Effector memory CD8-positive, alpha-beta T cell (primary cell): ENCODE measurements at regions not wholly inside any gene's neighbourhood (a gene's known extent, or its start where the extent isn't known, plus 50 kb on each side); places are given as distances from the start of the nearest gene placed in this dataset.
"Not testable (repeated sequence)": the region's sequence is repeated elsewhere in the genome, so short reads cannot be mapped to it uniquely, and the experiment has no call there.

Experiments
- ATAC-seq: fragments of 150-1000 bp; cut with Tn5 transposase; replicated peaks from 2 replicates; pipeline ENCODE4 v1.10.0; 2021; ENCODE audit warnings: mild to moderate bottlenecking, moderate library complexity
- DNase-seq, 3 experiments: peaks; one replicate each; pipeline ENCODE4 v3.0.0; 2021
- H3K27ac Mint-ChIP-seq, 2 donors: one replicate each; pipeline ENCODE4 v1.8.0; 2022; ENCODE audit warnings: mild to moderate bottlenecking in 2 of 2, mixed read lengths in 2 of 2, moderate library complexity in 2 of 2
- H3K27me3 Mint-ChIP-seq, 2 donors: one replicate each; pipeline ENCODE4 v1.8.0; 2022; ENCODE audit warnings: mixed read lengths in 2 of 2
- H3K36me3 Mint-ChIP-seq: one replicate; pipeline ENCODE4 v1.8.0; 2022; ENCODE audit warnings: mild to moderate bottlenecking, moderate library complexity, mixed read lengths; ENCODE audit not compliant: insufficient read depth
- H3K4me1 Mint-ChIP-seq, 2 donors: one replicate each; pipeline ENCODE4 v1.8.0; 2022; ENCODE audit warnings: low read depth in 2 of 2, mixed read lengths in 2 of 2
- H3K4me3 Mint-ChIP-seq, 2 donors: one replicate each; pipeline ENCODE4 v1.8.0; 2022; ENCODE audit warnings: mild to moderate bottlenecking in 2 of 2, mixed read lengths in 2 of 2, moderate library complexity in 2 of 2
- H3K9me3 Mint-ChIP-seq, 2 donors: one replicate each; pipeline ENCODE4 v1.8.0; 2022; ENCODE audit warnings: mixed read lengths in 2 of 2

DNA sequence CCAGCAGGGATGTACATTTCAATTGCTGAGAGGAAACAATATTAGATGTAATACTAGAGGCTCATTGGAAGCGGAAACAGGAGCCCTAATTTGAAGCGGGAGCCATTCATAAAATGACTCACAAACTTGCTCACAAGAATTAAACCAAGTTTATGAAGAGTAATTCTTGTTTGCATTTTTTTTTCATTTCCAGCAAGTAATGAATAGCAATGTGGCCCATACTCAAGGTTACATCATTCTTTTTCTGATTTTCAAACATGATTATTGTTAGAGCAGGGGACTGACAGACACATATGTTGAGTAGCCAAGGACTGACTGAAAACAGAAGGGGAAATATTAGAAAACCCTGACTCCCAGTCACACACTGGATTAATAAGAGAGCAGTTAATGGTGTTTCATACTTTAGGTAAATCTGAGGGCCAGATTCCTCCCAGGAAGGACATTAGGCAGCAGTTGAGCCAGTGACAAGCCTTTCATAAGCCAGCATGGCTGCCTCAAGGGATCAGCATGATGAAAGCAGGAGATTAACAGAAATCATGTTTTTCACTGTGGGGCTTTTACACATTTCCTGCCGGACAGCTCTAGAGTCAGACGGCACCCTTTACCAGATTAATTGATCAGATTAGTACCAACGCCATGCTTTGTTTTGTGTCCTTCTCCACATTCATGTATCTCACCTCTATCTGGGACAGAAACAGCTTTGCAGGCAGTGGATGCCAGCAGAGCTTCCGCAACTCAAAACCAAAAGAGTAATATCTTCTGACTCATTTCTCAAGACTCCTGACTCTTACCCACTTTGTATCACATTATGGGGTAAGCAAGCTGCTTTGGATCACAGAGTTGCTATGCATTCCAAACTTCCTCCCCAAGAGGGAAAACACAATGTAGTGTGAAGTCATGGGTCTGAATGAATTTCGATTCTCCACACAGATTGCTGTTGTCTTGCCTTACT, 831.6 kb downstream of the KCNA4 start:
- Mint-ChIP-seq H3K9me3 (peaks cover 6 to 7% of the 10 kb centered on the region in 2 donors), H3K4me3 (no peak overlapping the region), H3K36me3 (no peaks in the 10 kb centered on the region), H3K27ac (no peak overlapping the region), H3K27me3 (no peaks in the 10 kb centered on the region), H3K4me1 (no peaks in the 10 kb centered on the region)
- DNase-seq (no peak), ATAC-seq (no peak)

DNA sequence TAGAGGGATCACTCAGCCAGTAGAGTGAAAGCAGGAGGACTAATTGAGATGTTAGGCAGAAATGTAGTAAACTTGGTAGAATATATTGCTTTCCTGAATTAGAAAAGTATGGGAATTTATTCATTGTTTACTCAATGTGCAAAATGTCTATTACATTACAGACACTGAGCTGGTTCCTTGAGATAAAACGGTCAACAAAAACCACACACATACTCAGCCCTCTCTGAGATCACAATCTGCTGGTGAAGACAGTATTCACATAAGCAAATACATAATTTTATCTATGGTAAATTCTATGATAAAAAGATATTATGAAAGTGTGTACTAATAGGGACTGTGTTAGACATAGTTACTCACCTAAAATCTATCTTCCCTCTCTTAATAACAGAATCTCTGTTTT, 833.5 kb downstream of the KCNA4 start:
- H3K27me3 Mint-ChIP-seq = no peaks in the 10 kb centered on the region
- no peak overlapping the region for H3K27ac Mint-ChIP-seq
- no peak for DNase-seq
- H3K4me3 Mint-ChIP-seq = no peak overlapping the region
- no peaks in the 10 kb centered on the region for H3K36me3 Mint-ChIP-seq
- no peaks in the 10 kb centered on the region for H3K4me1 Mint-ChIP-seq
- no peak for ATAC-seq
- peaks cover 5 to 7% of the 10 kb centered on the region in 2 donors for H3K9me3 Mint-ChIP-seq

DNA sequence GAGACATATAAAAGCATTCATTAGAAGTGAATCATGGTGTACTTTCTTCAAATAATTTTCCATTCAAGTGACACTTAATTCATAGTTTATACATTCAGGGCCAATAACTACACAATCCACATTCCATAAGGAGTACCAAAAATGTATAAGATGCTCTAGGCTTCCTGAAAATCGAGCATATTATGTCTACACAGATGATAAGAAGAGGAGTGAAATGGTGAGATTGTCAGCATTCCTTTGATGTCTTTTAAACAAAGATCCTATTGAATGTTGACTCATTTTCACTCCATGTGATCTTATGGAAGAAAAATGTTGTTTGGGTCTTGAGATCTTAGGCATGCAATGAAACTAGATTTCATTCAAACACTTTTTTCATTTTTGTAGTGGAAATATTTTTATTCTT, 843.2 kb downstream of the KCNA4 start:
- Mint-ChIP-seq H3K27ac (no peak overlapping the region), H3K36me3 (no peaks in the 10 kb centered on the region), H3K4me3 (no peak overlapping the region), H3K9me3 (peaks cover 2 to 7% of the 10 kb centered on the region in 2 donors), H3K27me3 (no peaks in the 10 kb centered on the region), H3K4me1 (no peaks in the 10 kb centered on the region)
- ATAC-seq = no peak
- no peak for DNase-seq

DNA sequence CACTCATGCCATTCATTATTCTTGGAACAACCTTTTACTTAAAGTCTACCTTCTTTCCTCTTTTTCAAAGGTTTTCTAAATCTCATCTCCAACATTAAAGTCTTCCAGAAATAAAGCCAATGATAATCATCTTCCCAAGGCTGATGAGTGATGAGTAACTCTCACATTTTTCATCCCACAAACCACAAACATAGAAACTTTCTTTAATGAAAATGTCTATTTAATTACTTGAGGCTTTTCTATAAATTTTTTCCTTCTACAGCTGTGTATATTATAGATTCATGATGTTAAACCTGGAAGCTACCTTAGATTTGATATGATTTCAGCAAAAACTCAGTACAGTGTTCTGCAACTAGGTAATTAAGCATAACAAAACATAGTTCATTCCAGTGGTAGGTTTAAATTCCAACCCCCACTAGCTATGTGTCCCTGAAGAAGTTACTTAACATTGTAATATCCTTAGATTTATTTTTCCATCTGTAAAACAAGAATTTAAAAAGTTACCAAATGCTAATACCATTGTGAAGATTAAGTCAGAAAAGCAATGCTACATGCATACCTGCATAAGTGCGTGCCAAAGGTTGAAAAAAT, 845.4 kb downstream of the KCNA4 start:
- ATAC-seq (no peak), DNase-seq (no peak)
- Mint-ChIP-seq H3K4me1 (no peaks in the 10 kb centered on the region), H3K4me3 (no peak overlapping the region), H3K27ac (no peak overlapping the region), H3K27me3 (no peaks in the 10 kb centered on the region), H3K9me3 (no peaks in the 10 kb centered on the region), H3K36me3 (no peaks in the 10 kb centered on the region)

DNA sequence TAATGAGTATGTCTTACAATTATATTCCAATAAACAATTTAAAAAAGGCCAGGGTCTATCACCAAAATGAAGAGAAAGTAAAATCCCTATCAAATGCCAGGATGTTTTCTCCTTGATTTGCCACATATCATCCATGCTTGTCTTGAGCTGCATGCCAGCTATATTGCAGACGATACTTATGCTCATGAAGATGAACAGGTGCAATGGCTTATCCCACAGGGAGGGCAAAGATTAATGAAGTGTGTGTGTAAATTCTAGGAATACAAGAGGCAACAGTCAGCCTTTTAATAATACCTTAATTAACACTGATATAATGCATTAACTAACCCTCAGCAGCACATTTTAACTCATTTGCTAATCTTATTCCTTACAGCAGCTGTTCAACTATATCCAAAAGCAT, 850.5 kb downstream of the KCNA4 start:
- Mint-ChIP-seq H3K27ac (no peak overlapping the region), H3K27me3 (no peaks in the 10 kb centered on the region), H3K4me3 (no peak overlapping the region), H3K36me3 (no peaks in the 10 kb centered on the region), H3K9me3 (peaks cover 0 to 2% of the 10 kb centered on the region in 2 donors), H3K4me1 (no peaks in the 10 kb centered on the region)
- ATAC-seq (no peak), DNase-seq (no peak)

DNA sequence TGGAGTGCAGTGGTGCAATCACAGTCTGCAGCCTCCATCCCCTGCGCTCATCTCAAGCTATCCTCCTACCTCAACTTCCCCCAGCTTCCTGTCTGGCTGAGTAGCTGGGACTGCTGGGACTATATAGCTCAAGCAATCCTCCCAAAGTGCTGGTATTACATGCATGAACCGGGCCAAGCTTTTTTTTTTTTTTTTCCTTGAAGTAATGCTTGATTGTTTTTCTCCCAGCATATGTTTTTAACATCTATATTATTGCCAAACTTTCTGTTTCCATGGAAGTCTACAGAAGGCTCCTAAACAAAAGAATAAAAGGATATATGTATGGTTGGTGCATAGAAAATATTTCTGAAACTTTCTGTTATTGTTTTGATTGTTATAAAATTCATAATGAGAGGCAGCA, 853.6 kb downstream of the KCNA4 start:
- no peak overlapping the region for H3K27ac Mint-ChIP-seq
- no peaks in the 10 kb centered on the region for H3K36me3 Mint-ChIP-seq
- no peaks in the 10 kb centered on the region for H3K27me3 Mint-ChIP-seq
- H3K4me3 Mint-ChIP-seq = no peak overlapping the region
- no peak for ATAC-seq
- no peaks in the 10 kb centered on the region for H3K4me1 Mint-ChIP-seq
- peaks cover 0 to 12% of the 10 kb centered on the region in 2 donors for H3K9me3 Mint-ChIP-seq
- no peak for DNase-seq

DNA sequence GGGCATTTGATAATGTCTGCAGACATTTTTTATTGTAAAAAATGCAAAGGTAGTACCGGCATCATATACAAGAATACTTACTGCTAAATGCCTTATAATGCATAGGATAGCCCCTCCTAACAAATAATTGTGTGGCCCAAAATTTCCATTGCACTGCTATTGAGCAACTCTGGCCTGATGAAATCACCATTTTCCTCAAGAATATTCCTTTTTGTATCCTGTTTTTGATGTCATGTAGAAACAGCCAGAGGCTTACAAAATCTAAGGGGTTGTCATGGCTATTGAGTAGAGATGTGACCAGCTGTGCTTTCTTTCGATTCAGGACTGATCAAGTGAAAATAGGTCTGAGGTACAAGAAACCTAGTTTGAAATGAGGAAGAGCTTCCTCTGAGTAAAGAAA, 854.3 kb downstream of the KCNA4 start:
- Mint-ChIP-seq H3K4me1 (no peaks in the 10 kb centered on the region), H3K27ac (no peak overlapping the region), H3K9me3 (peaks cover 0 to 12% of the 10 kb centered on the region in 2 donors), H3K4me3 (no peak overlapping the region), H3K27me3 (no peaks in the 10 kb centered on the region), H3K36me3 (no peaks in the 10 kb centered on the region)
- no peak for ATAC-seq
- no peak for DNase-seq

DNA sequence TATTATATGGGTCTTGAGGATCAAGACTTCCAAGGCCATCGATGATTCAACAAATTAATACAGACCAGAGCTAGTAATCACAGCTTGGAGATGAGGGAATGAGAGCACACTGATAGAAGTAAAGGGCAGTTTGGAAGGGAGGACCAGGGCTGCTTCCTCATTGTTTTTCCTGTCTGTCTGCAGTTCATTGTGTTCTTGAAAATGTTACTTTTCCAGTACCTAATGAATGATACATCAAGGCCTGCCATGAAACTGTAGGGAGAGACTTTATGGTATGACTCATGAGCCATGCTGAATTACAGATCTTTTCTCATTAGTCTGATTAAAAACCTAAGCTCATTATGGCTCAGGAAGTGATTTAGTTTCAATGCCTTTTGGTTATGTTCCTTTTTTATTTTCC, 855.6 kb downstream of the KCNA4 start:
- peaks cover 0 to 12% of the 10 kb centered on the region in 2 donors for H3K9me3 Mint-ChIP-seq
- DNase-seq = no peak
- H3K27me3 Mint-ChIP-seq = no peaks in the 10 kb centered on the region
- no peak overlapping the region for H3K27ac Mint-ChIP-seq
- H3K4me1 Mint-ChIP-seq = no peaks in the 10 kb centered on the region
- no peak overlapping the region for H3K4me3 Mint-ChIP-seq
- no peak for ATAC-seq
- no peaks in the 10 kb centered on the region for H3K36me3 Mint-ChIP-seq

DNA sequence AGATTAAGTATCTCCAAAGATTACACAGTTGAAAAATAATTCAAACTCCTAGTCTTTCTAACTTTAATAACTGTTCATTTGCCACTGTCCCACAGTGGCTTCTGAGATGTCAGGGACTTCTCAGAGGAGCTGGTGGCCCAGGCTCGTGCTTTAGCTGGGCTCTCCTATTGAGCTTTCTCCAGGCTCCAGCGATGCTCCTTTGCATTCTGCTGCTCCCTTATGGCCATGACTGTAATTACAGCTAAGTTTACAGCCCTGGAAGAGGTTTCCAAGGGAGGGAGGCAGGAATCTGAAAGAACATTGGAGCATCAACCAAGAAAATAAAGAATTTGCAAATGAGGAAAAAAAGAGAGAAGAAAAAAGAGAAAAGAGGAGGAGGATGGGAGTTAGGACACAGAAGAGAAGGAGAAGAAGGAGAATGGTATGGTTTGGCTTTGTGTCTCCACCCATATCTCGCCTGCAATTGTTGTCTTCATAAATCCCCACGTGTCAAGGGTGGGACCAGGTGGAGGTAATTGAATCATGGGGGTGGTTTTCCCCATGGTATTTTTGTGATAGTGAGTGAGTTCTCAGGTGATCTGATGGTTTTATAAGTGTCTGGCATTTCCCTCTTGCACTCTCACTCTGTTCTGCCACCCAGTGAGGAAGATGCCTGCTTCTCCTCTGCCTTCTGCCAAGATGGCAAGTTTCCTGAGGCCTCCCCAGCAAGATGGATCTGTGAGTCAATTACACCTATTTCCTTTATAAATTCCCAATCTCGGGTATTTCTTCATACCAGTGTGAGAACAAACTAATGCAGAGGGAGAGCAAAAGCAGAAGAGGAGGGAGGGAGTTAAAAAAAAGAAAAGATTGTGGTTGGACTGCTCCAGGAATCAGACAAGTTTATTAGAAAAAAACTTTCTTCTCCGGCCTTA, 857.0 kb downstream of the KCNA4 start:
- Mint-ChIP-seq H3K4me3 (no peak overlapping the region), H3K27me3 (no peaks in the 10 kb centered on the region), H3K9me3 (peaks cover 0 to 10% of the 10 kb centered on the region in 2 donors), H3K27ac (no peak overlapping the region), H3K4me1 (no peaks in the 10 kb centered on the region), H3K36me3 (no peaks in the 10 kb centered on the region)
- DNase-seq (no peak), ATAC-seq (no peak)

DNA sequence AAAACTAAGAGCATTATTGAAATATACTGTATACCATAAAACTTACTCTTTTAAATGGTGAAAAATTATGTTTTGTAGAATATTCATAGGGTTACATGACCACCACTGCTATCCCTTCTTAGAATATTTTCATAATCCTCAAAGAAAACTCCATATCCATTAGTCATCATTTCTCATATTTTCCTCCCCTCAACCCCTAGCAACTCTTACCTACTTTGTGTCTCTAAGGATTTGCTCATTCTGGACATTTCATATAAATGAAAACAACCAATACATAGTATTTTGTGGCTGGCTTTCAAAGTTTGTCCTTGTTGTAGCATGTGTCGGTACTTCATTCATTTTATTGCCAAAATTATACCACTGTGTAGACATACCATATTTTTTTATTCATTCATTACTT, 863.8 kb downstream of the KCNA4 start:
- DNase-seq (no peak), ATAC-seq (no peak)
- Mint-ChIP-seq H3K4me1 (no peaks in the 10 kb centered on the region), H3K9me3 (no peaks in the 10 kb centered on the region), H3K36me3 (no peaks in the 10 kb centered on the region), H3K27me3 (no peaks in the 10 kb centered on the region), H3K4me3 (no peak overlapping the region), H3K27ac (no peak overlapping the region)

DNA sequence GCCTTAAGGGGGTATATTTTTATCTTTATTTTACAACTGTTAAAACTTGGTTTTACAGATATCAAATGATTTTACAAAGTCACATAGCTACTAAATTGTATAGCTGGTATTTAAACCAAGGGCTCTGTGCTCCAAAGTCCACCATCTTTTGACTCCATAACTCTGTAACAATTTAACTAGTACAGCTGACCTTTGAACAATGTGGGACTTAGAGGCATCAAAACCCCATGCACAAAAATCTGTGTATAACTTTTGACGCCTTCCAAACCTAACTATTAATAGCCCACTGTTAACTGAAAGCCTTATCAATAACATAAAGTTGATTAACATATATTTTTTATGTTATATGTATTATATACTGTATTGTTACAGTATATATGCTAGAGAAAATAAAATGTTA, 874.3 kb downstream of the KCNA4 start:
- not testable (repeated sequence) for H3K4me1 Mint-ChIP-seq, H3K36me3 Mint-ChIP-seq, H3K27me3 Mint-ChIP-seq, DNase-seq, H3K27ac Mint-ChIP-seq, H3K4me3 Mint-ChIP-seq, ATAC-seq
- peaks cover 9 to 11% of the 10 kb centered on the region in 2 donors for H3K9me3 Mint-ChIP-seq

DNA sequence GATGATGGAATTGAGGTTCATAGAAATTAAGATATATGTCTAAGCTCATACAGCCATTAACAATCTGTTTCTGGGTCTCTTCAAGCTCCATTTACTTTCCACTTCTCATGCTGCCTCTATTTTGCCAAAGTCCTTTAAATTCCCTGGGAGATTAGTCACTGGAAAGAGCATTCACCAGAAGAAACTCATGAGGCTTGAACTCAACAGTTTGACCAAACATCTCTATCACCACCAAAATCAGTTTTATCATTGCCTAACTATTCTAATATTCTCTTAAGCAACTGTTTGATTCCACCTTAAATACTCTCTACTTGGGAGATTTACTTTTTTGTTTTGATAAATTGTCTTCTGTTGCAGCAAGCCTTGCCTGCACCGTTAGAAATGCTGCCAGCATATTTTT, 881.3 kb downstream of the KCNA4 start:
- no peaks in the 10 kb centered on the region for H3K4me1 Mint-ChIP-seq
- no peak overlapping the region for H3K4me3 Mint-ChIP-seq
- no peak for DNase-seq
- ATAC-seq = no peak
- H3K9me3 Mint-ChIP-seq = peaks cover 6% of the 10 kb centered on the region in 2 donors
- no peak overlapping the region for H3K27ac Mint-ChIP-seq
- H3K27me3 Mint-ChIP-seq = no peaks in the 10 kb centered on the region
- no peaks in the 10 kb centered on the region for H3K36me3 Mint-ChIP-seq

DNA sequence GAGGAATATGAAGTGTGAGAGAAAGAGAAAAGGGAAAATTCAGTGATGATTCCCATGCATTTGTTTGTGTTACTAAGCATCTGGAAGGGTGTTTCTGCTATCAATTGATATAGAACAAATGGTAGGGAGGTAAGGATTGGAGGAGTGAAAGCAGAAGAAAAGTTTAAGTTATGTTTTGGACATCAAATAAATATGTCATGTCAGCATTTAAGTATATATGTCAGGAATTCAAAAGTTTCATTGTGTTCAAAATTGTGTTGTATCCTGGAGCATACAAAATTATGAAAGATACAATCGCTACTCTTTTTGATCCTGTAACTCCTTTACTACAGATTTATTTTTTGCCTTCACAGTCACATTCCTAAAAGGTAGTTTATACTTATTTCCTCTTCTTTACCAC, 885.8 kb downstream of the KCNA4 start:
- no peak for DNase-seq

More for the DNA sequence above, 885.8 kb downstream of the KCNA4 start:
- no peaks in the 10 kb centered on the region for H3K36me3 Mint-ChIP-seq
- H3K27me3 Mint-ChIP-seq = no peaks in the 10 kb centered on the region
- H3K9me3 Mint-ChIP-seq = peaks cover 6 to 10% of the 10 kb centered on the region in 2 donors
- no peak overlapping the region for H3K27ac Mint-ChIP-seq
- H3K4me3 Mint-ChIP-seq = no peak overlapping the region
- ATAC-seq = no peak
- no peaks in the 10 kb centered on the region for H3K4me1 Mint-ChIP-seq
